ENCODE measurements at regions not wholly inside any gene's neighbourhood (a gene's known extent, or its start where the extent isn't known, plus 50 kb on each side); places are given as distances from the start of the nearest gene placed in this dataset.

DNA sequence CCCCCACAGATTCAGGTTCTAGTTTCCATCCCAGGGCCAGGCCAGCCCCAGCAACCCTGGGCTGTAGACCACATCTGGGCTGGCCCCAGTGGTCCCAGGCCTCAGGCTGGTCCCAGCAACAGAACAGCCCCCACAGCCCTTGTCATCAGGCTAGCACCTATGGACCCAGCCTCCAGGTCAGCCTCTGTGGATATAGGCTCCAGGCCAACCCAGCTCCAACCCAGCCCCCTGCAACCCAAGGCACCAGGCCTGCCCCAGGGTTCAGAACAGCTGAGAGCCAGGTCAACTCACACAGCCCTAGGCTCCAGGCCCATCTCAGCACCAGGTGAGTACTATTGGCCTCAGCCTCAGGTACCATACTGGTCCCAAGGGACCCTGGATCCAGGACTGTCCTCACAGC lies 155.3 kb downstream of the PWWP3B start:
- Histone ChIP-seq H2BK120ac (ENCODE audit: low read depth, low read length, poor library complexity, severe bottlenecking) (no peak overlapping the region), H3T11ph (ENCODE audit: low read length) (no peak overlapping the region), H3K4me1 (ENCODE audit: insufficient read depth, low read length) (no peaks in the 10 kb centered on the region), H3K23me2 (ENCODE audit: insufficient read length, low read depth, low read length, poor library complexity, severe bottlenecking) (no peaks in the 10 kb centered on the region), H2BK5ac (ENCODE audit: insufficient read length, low read length) (no peak overlapping the region), H3K79me2 (ENCODE audit: insufficient read depth, low read length) (no peaks in the 10 kb centered on the region), H4K5ac (ENCODE audit: insufficient read length, low read depth, low read length) (no peak overlapping the region), H3K4ac (ENCODE audit: low read depth, low read length) (no peak overlapping the region; the same call in 1 of the 2 replicates), H3K18ac (ENCODE audit: insufficient read length, low read depth, low read length) (no peak overlapping the region), H4K91ac (ENCODE audit: insufficient read length, low read depth, low read length) (no peak overlapping the region), H2BK12ac (ENCODE audit: insufficient read length, low read depth, low read length) (no peak overlapping the region), H4K20me1 (ENCODE audit: control insufficient read depth, insufficient read depth, insufficient read length) (no peaks in the 10 kb centered on the region), H3K14ac (ENCODE audit: insufficient read depth, low read length) (no peak overlapping the region), H3K9me3 (ENCODE audit: control insufficient read depth, low read depth, low read length) (peaks cover 33% of the 10 kb centered on the region), H2BK15ac (ENCODE audit: low read depth, low read length) (no peak overlapping the region; the same call in 1 of the 2 replicates), H3K27ac (ENCODE audit: insufficient read length, low read depth, low read length) (no peak overlapping the region), H2AFZ (ENCODE audit: low read length) (no peak overlapping the region), H3K56ac (ENCODE audit: insufficient read length, low read depth, low read length) (no peak overlapping the region), H3K9ac (ENCODE audit: extremely low read depth, insufficient read length, low read length) (no peak overlapping the region), H3K4me2 (ENCODE audit: insufficient read depth, insufficient read length, low read length) (no peak overlapping the region), H3K27me3 (ENCODE audit: insufficient read depth, low read length) (no peaks in the 10 kb centered on the region), H2AK5ac (ENCODE audit: insufficient read length, low read length) (no peak overlapping the region), H4K8ac (replicated peaks; ENCODE audit: insufficient read length, low read depth, low read length) (no peak overlapping the region), H2BK20ac (ENCODE audit: low read depth, low read length, poor library complexity, severe bottlenecking) (no peak overlapping the region), H3K79me1 (ENCODE audit: insufficient read depth, low read depth, low read length, poor library complexity, severe bottlenecking) (no peaks in the 10 kb centered on the region), H3K23ac (ENCODE audit: insufficient read length, low read depth, low read length) (no peak overlapping the region)
- Mint-ChIP-seq H3K27ac (no peak overlapping the region), H3K27me3 (ENCODE audit: low read depth) (no peaks in the 10 kb centered on the region), H3K4me3 (no peak overlapping the region), H3K36me3 (ENCODE audit: insufficient read depth in 1 of 3, low read depth in 3 of 3) (peaks cover 0 to 12% (median 4%) of the 10 kb centered on the region in 3 experiments; a peak in 4 of 7 replicates), H3K4me1 (no peaks in the 10 kb centered on the region), H3K9me3 (peaks cover 71 to 97% of the 10 kb centered on the region in 2 experiments)
- no peak for DNase-seq
- TF ChIP-seq, protein P1, sequence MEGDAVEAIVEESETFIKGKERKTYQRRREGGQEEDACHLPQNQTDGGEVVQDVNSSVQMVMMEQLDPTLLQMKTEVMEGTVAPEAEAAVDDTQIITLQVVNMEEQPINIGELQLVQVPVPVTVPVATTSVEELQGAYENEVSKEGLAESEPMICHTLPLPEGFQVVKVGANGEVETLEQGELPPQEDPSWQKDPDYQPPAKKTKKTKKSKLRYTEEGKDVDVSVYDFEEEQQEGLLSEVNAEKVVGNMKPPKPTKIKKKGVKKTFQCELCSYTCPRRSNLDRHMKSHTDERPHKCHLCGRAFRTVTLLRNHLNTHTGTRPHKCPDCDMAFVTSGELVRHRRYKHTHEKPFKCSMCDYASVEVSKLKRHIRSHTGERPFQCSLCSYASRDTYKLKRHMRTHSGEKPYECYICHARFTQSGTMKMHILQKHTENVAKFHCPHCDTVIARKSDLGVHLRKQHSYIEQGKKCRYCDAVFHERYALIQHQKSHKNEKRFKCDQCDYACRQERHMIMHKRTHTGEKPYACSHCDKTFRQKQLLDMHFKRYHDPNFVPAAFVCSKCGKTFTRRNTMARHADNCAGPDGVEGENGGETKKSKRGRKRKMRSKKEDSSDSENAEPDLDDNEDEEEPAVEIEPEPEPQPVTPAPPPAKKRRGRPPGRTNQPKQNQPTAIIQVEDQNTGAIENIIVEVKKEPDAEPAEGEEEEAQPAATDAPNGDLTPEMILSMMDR (conservative IDR thresholded peaks at IDR 0.05): no peak

Measured in H9 (cell line).